ENCODE measurements at regions not wholly inside any gene's neighbourhood (a gene's known extent, or its start where the extent isn't known, plus 50 kb on each side); places are given as distances from the start of the nearest gene placed in this dataset.

GRCh38 chr2:151071906-151072305, 189.8 kb downstream of the RBM43 start:
- TF ChIP-seq ATF3 (CRISPR knock-in tag; conservative IDR thresholded peaks at IDR 0.05) (no peak), CTCF (IDR thresholded peaks at IDR 0.05) (no peak), ATF2 (CRISPR knock-in tag; IDR thresholded peaks at IDR 0.05; ENCODE audit: borderline replicate concordance, low read depth) (no peak), ZNF317 (CRISPR knock-in tag; IDR thresholded peaks at IDR 0.05; ENCODE audit: borderline replicate concordance, low read depth) (no peak)

Measured in WTC11 (cell line).